GM23338 (cell line): ENCODE measurements at regions not wholly inside any gene's neighbourhood (a gene's known extent, or its start where the extent isn't known, plus 50 kb on each side); places are given as distances from the start of the nearest gene placed in this dataset.

ENCODE experiments used
- ATAC-seq: fragments of 200-7000 bp; cut with Tn5 transposase; 3 replicates; pipeline ENCODE4 v1.9.1; 2020
- DNase-seq: peaks from one replicate; pipeline ENCODE4 v3.0.0-alpha.2; 2015; ENCODE audit warnings: low spot score
- H2AFZ ChIP-seq: fragments of 200-600 bp; sonication (generic); 2 replicates; pipeline ENCODE4 v1.8.0; 2016; ENCODE audit warnings: antibody characterized with exemption, mild to moderate bottlenecking, moderate library complexity
- H3F3A ChIP-seq: fragments of 200-600 bp; sonication (generic); replicated peaks from 2 replicates; pipeline ENCODE4 v1.8.0; 2017; ENCODE audit warnings: antibody characterized with exemption, mixed run types, low read depth
- H3K27ac ChIP-seq: fragments of 200-600 bp; sonication (generic); 2 replicates; pipeline ENCODE4 v1.6.1; 2016; ENCODE audit warnings: low read depth
- H3K27me3 ChIP-seq: fragments of 200-600 bp; sonication (generic); 2 replicates; pipeline ENCODE4 v1.8.0; 2016; ENCODE audit warnings: mild to moderate bottlenecking, mixed run types, moderate library complexity; ENCODE audit not compliant: insufficient read depth
- H3K36me3 ChIP-seq: fragments of 200-600 bp; sonication (generic); 2 replicates; pipeline ENCODE4 v1.8.0; 2016; ENCODE audit warnings: mild to moderate bottlenecking; ENCODE audit not compliant: insufficient read depth
- H3K4me1 ChIP-seq: fragments of 200-600 bp; sonication (generic); 2 replicates; pipeline ENCODE4 v1.8.0; 2016; ENCODE audit warnings: mild to moderate bottlenecking, moderate library complexity; ENCODE audit not compliant: insufficient read depth
- H3K4me2 ChIP-seq: fragments of 200-600 bp; sonication (generic); 2 replicates; pipeline ENCODE4 v1.7.1; 2017; ENCODE audit warnings: mixed run types
- H3K4me3 ChIP-seq: fragments of 200-600 bp; sonication (generic); 2 replicates; pipeline ENCODE4 v1.6.1; 2016; ENCODE audit warnings: mixed run types
- H3K79me2 ChIP-seq: fragments of 200-600 bp; sonication (generic); replicated peaks from 2 replicates; pipeline ENCODE4 v1.8.0; 2017; ENCODE audit warnings: mild to moderate bottlenecking; ENCODE audit not compliant: insufficient read depth
- H3K9me2 ChIP-seq: fragments of 200-600 bp; sonication (generic); 2 replicates; pipeline ENCODE4 v1.8.0; 2017; ENCODE audit not compliant: insufficient read depth
- H4K20me1 ChIP-seq: fragments of 200-600 bp; sonication (generic); replicated peaks from 2 replicates; pipeline ENCODE4 v1.8.0; 2017; ENCODE audit warnings: mild to moderate bottlenecking; ENCODE audit not compliant: insufficient read depth
- H3K27ac Mint-ChIP-seq: 2 replicates; pipeline ENCODE4 v1.8.0; 2020; ENCODE audit warnings: inconsistent platforms, mild to moderate bottlenecking, moderate library complexity, mixed read lengths
- H3K27me3 Mint-ChIP-seq: 3 replicates; pipeline ENCODE4 v1.8.0; 2022; ENCODE audit warnings: low read depth, mild to moderate bottlenecking, moderate library complexity, mixed read lengths, inconsistent platforms; ENCODE audit not compliant: insufficient read depth, poor library complexity
- H3K36me3 Mint-ChIP-seq: 3 replicates; pipeline ENCODE4 v1.8.0; 2021; ENCODE audit warnings: low read depth, mild to moderate bottlenecking, inconsistent platforms, moderate library complexity, mixed read lengths
- H3K4me1 Mint-ChIP-seq: 3 replicates; pipeline ENCODE4 v1.8.0; 2020; ENCODE audit warnings: mild to moderate bottlenecking, inconsistent platforms, mixed read lengths
- H3K4me3 Mint-ChIP-seq: 3 replicates; pipeline ENCODE4 v1.8.0; 2021; ENCODE audit warnings: moderate library complexity, mild to moderate bottlenecking, inconsistent platforms, mixed read lengths
- H3K9me3 Mint-ChIP-seq: 3 replicates; pipeline ENCODE4 v1.8.0; 2020; ENCODE audit warnings: moderate library complexity, mild to moderate bottlenecking, inconsistent platforms, mixed read lengths
- CREB1 ChIP-seq: fragments of 250-450 bp; sonication (Bioruptor Pico); IDR thresholded peaks from 2 replicates; pipeline ENCODE4 v1.5.0; 2020; ENCODE audit warnings: low read depth, mild to moderate bottlenecking, moderate library complexity
- CTCF ChIP-seq, 2 experiments: fragments of 200-600 bp in 1 of 2; sonication (generic) in 1 of 2; conservative IDR thresholded peaks; 2 replicates each; pipeline versions ENCODE4 v1.5.1 to v1.6.1; 2016 to 2017; ENCODE audit warnings: antibody characterized with exemption in 2 of 2, low read depth in 2 of 2, mild to moderate bottlenecking in 2 of 2, moderate library complexity in 1 of 2
- ETS1 ChIP-seq: IDR thresholded peaks from 2 replicates; pipeline ENCODE4 v1.6.1; 2016; ENCODE audit warnings: antibody characterized with exemption
- EZH2 ChIP-seq: fragments of 200-600 bp; sonication (generic); IDR thresholded peaks from one replicate; pipeline ENCODE4 v1.8.0; 2017; ENCODE audit warnings: antibody characterized with exemption, mild to moderate bottlenecking, low read depth; ENCODE audit not compliant: unreplicated experiment
- EZH2phosphoT487 ChIP-seq: fragments of 200-600 bp; sonication (generic); IDR thresholded peaks from one replicate; pipeline ENCODE4 v1.8.1; 2018; ENCODE audit warnings: antibody characterized with exemption; ENCODE audit not compliant: unreplicated experiment
- JUNB ChIP-seq: IDR thresholded peaks from one replicate; pipeline ENCODE4 v1.6.1; 2016; ENCODE audit warnings: antibody characterized with exemption; ENCODE audit not compliant: unreplicated experiment
- NANOG ChIP-seq: IDR thresholded peaks from 2 replicates; pipeline ENCODE4 v1.6.1; 2016; ENCODE audit warnings: antibody characterized with exemption, borderline replicate concordance
- POLR2AphosphoS5 ChIP-seq: IDR thresholded peaks from 2 replicates; pipeline ENCODE4 v1.6.1; 2016; ENCODE audit warnings: antibody characterized with exemption, low read depth
- REST ChIP-seq: IDR thresholded peaks from one replicate; pipeline ENCODE4 v1.6.1; 2018; ENCODE audit warnings: antibody characterized with exemption; ENCODE audit not compliant: unreplicated experiment
- STAT1 ChIP-seq: IDR thresholded peaks from one replicate; pipeline ENCODE4 v1.6.1; 2016; ENCODE audit warnings: antibody characterized with exemption; ENCODE audit not compliant: unreplicated experiment
- ZNF114 ChIP-seq: fragments of 250-450 bp; sonication (Bioruptor Pico); IDR thresholded peaks from 2 replicates; pipeline ENCODE4 v1.5.0; 2020; ENCODE audit warnings: mild to moderate bottlenecking, moderate library complexity
- ZNF331 ChIP-seq: fragments of 250-450 bp; sonication (Bioruptor Pico); IDR thresholded peaks from 2 replicates; pipeline ENCODE4 v1.5.0; 2020; ENCODE audit warnings: low read depth, mild to moderate bottlenecking, moderate library complexity
- ZNF462 ChIP-seq: fragments of 250-450 bp; sonication (Bioruptor Pico); IDR thresholded peaks from 2 replicates; pipeline ENCODE4 v1.5.0; 2020; ENCODE audit warnings: mild to moderate bottlenecking, moderate library complexity

GRCh38 chr4:145348291-145348690, 133.4 kb upstream of the SMAD1 start:
- no peak overlapping the region for H3K4me3 ChIP-seq
- Mint-ChIP-seq H3K27ac (no peak overlapping the region), H3K27me3 (no peaks in the 10 kb centered on the region), H3K4me1 (peaks cover 2% of the 10 kb centered on the region; the same call in 1 of the 3 replicates), H3K9me3 (no peaks in the 10 kb centered on the region), H3K4me3 (no peak overlapping the region), H3K36me3 (no peaks in the 10 kb centered on the region)
- ATAC-seq: no peak
- no peaks in the 10 kb centered on the region for H3K36me3 ChIP-seq
- H3K4me2 ChIP-seq: no peak overlapping the region
- H3F3A ChIP-seq: no peaks in the 10 kb centered on the region
- peaks cover 10% of the 10 kb centered on the region for H3K9me2 ChIP-seq
- no peaks in the 10 kb centered on the region for H3K27me3 ChIP-seq
- no peak for DNase-seq
- H3K27ac ChIP-seq: no peak overlapping the region
- H3K79me2 ChIP-seq: no peaks in the 10 kb centered on the region
- H3K4me1 ChIP-seq: 0 out of 2 replicates have a peak, but pooled peaks cover 4% of the 10 kb centered on the region
- no peak overlapping the region for H2AFZ ChIP-seq
- H4K20me1 ChIP-seq: no peaks in the 10 kb centered on the region
- TF ChIP-seq JUNB (no peak), POLR2AphosphoS5 (no peak), EZH2phosphoT487 (no peak), NANOG (no peak), ZNF114 (no peak), EZH2 (no peak), ZNF331 (CRISPR knock-in tag) (no peak), ZNF462 (CRISPR knock-in tag) (no peak), STAT1 (no peak), REST (no peak), CTCF (conservative IDR thresholded peaks at IDR 0.05; ENCODE audit: low read depth in 2 of 2) (no peak), CREB1 (CRISPR knock-in tag) (no peak), ETS1 (no peak)
